H1 (cell line): ENCODE measurements at regions not wholly inside any gene's neighbourhood (a gene's known extent, or its start where the extent isn't known, plus 50 kb on each side); places are given as distances from the start of the nearest gene placed in this dataset.

Source experiments
- CTCF ChIA-PET: fragments of 300-600 bp; sonication (Branson Sonifier 250); formaldehyde crosslinking; loops from one replicate; lab custom pipeline; 2021; ENCODE audit not compliant: partially characterized antibody; lab: Charles Lee
- POLR2A ChIA-PET: fragments of 300-600 bp; sonication (Branson Sonifier 250); formaldehyde crosslinking; loops from one replicate; lab custom pipeline; 2021; ENCODE audit warnings: inconsistent platforms; ENCODE audit not compliant: partially characterized antibody; lab: Charles Lee
- DNase-seq, 2 experiments: peaks; one replicate each; pipeline versions ENCODE4 v3.0.0 to v3.0.0-alpha.2; 2010 to 2022; ENCODE audit warnings: low spot score in 2 of 2, low read depth in 1 of 2, mixed read lengths in 1 of 2
- FAIRE-seq: peaks from 2 replicates; lab custom pipeline; 2011; peaks lifted over from hg19 to GRCh38; lab: Jason Lieb, UNC
- H2AFZ ChIP-seq: 2 replicates; pipeline ENCODE4 v1.8.1; 2012; ENCODE audit warnings: low read length, inconsistent platforms
- H2AK5ac ChIP-seq: 2 replicates; pipeline ENCODE4 v1.6.1; 2013; ENCODE audit warnings: low read depth, low read length
- H2BK120ac ChIP-seq: replicated peaks from 2 replicates; pipeline ENCODE3; 2013; ENCODE audit warnings: low read depth, low read length, inconsistent platforms
- H2BK12ac ChIP-seq: 2 replicates; pipeline ENCODE4 v1.6.1; 2013; ENCODE audit warnings: low read depth, low read length
- H2BK15ac ChIP-seq: 2 replicates; pipeline ENCODE4 v1.6.1; 2013; ENCODE audit warnings: low read length
- H2BK20ac ChIP-seq: 2 replicates; pipeline ENCODE4 v1.6.1; 2013; ENCODE audit warnings: low read length
- H2BK5ac ChIP-seq: 2 replicates; pipeline ENCODE4 v1.6.1; 2013; ENCODE audit warnings: low read depth, low read length
- H3K14ac ChIP-seq: 2 replicates; pipeline ENCODE4 v1.6.1; 2013; ENCODE audit warnings: inconsistent platforms; ENCODE audit not compliant: insufficient read length
- H3K18ac ChIP-seq: 2 replicates; pipeline ENCODE4 v1.6.1; 2013; ENCODE audit warnings: low read length; ENCODE audit errors: extremely low read depth
- H3K23ac ChIP-seq: 2 replicates; pipeline ENCODE4 v1.6.1; 2013; ENCODE audit warnings: inconsistent platforms; ENCODE audit not compliant: insufficient read length
- H3K23me2 ChIP-seq: 2 replicates; pipeline ENCODE4 v1.6.1; 2013; ENCODE audit warnings: low read depth, low read length
- H3K27ac ChIP-seq: 2 replicates; pipeline ENCODE4 v1.6.1; 2011; ENCODE audit warnings: low read depth, low read length, inconsistent platforms
- H3K27me3 ChIP-seq, 4 experiments: replicated peaks in 1 of 4; 1 replicate in 1 of 4; 2 replicates in 3 of 4; pipeline versions ENCODE4 v1.6.1 to v1.8.1; 2011 to 2013; ENCODE audit warnings: low read length in 3 of 4, mild to moderate bottlenecking in 3 of 4, inconsistent platforms in 2 of 4, mixed read lengths in 2 of 4, moderate library complexity in 1 of 4; ENCODE audit not compliant: control insufficient read depth in 3 of 4, insufficient read depth in 3 of 4; ENCODE audit errors: extremely low read depth in 1 of 4
- H3K36me3 ChIP-seq, 4 experiments: 2 replicates each; pipeline versions ENCODE4 v1.6.1 to v1.8.1; 2011 to 2013; ENCODE audit warnings: mild to moderate bottlenecking in 4 of 4, low read length in 3 of 4, moderate library complexity in 2 of 4, control low read depth in 1 of 4, inconsistent platforms in 1 of 4; ENCODE audit not compliant: insufficient read depth in 4 of 4, control insufficient read depth in 2 of 4
- H3K4ac ChIP-seq: replicated peaks from 2 replicates; pipeline ENCODE3; 2013; ENCODE audit warnings: low read length, low read depth, mixed read lengths, inconsistent platforms; ENCODE audit not compliant: insufficient read length
- H3K4me1 ChIP-seq, 4 experiments: replicated peaks in 1 of 4; 1 replicate in 1 of 4; 2 replicates in 3 of 4; pipeline versions ENCODE4 v1.6.1 to v1.8.1; 2011 to 2013; ENCODE audit warnings: low read length in 3 of 4, inconsistent platforms in 2 of 4, mixed read lengths in 1 of 4; ENCODE audit not compliant: insufficient read depth in 4 of 4, control insufficient read depth in 3 of 4
- H3K4me2 ChIP-seq, 2 experiments: 2 replicates each; pipeline versions ENCODE4 v1.6.1 to v1.8.1; 2011 to 2013; ENCODE audit warnings: low read depth in 2 of 2, low read length in 2 of 2, control low read depth in 1 of 2, inconsistent platforms in 1 of 2, mild to moderate bottlenecking in 1 of 2; ENCODE audit not compliant: insufficient read depth in 1 of 2
- H3K4me3 ChIP-seq, 4 experiments: fragments of 200-600, 300-600 bp in 1 of 4; sonication (generic), shearing (Covaris generic), sonication (Bioruptor Twin) in 1 of 4; 2 replicates each; pipeline versions ENCODE4 v1.5.1 to v1.8.1; 2011 to 2016; ENCODE audit warnings: low read length in 4 of 4, low read depth in 3 of 4, control low read depth in 2 of 4, inconsistent platforms in 2 of 4, mild to moderate bottlenecking in 2 of 4, mixed read lengths in 1 of 4, moderate library complexity in 1 of 4; ENCODE audit not compliant: insufficient read depth in 2 of 4; ENCODE audit errors: extremely low read depth in 1 of 4
- H3K56ac ChIP-seq: replicated peaks from 2 replicates; pipeline ENCODE3; 2013; ENCODE audit warnings: low read depth, mild to moderate bottlenecking, mixed read lengths, low read length, inconsistent platforms; ENCODE audit not compliant: insufficient read length
- H3K79me1 ChIP-seq: 2 replicates; pipeline ENCODE4 v1.6.1; 2013; ENCODE audit warnings: low read depth, low read length, control low read depth
- H3K79me2 ChIP-seq, 2 experiments: 2 replicates each; pipeline versions ENCODE4 v1.6.1 to v1.8.1; 2012 to 2013; ENCODE audit warnings: low read length in 2 of 2, mild to moderate bottlenecking in 2 of 2, inconsistent platforms in 1 of 2; ENCODE audit not compliant: insufficient read depth in 2 of 2, control insufficient read depth in 1 of 2
- H3K9ac ChIP-seq, 4 experiments: replicated peaks in 1 of 4; 1 replicate in 1 of 4; 2 replicates in 3 of 4; pipeline versions ENCODE4 v1.6.1 to v1.8.1; 2011 to 2013; ENCODE audit warnings: low read depth in 3 of 4, low read length in 3 of 4, control low read depth in 2 of 4, mild to moderate bottlenecking in 2 of 4, moderate library complexity in 2 of 4, inconsistent platforms in 1 of 4; ENCODE audit errors: extremely low read depth in 1 of 4
- H3K9me3 ChIP-seq, 2 experiments: 2 replicates each; pipeline versions ENCODE4 v1.6.1 to v1.8.1; 2012 to 2013; ENCODE audit warnings: mild to moderate bottlenecking in 2 of 2, moderate library complexity in 2 of 2, control low read depth in 1 of 2, inconsistent platforms in 1 of 2, low read depth in 1 of 2, low read length in 1 of 2, mixed read lengths in 1 of 2; ENCODE audit not compliant: insufficient read depth in 2 of 2
- H4K20me1 ChIP-seq, 2 experiments: replicated peaks in 1 of 2; 2 replicates each; pipeline versions ENCODE3 to v1.8.1; 2011 to 2013; ENCODE audit warnings: inconsistent platforms in 2 of 2, low read length in 2 of 2, mild to moderate bottlenecking in 1 of 2; ENCODE audit not compliant: insufficient read depth in 2 of 2, control insufficient read depth in 1 of 2
- H4K5ac ChIP-seq: 2 replicates; pipeline ENCODE4 v1.6.1; 2013; ENCODE audit warnings: low read length, low read depth, mixed read lengths, inconsistent platforms; ENCODE audit not compliant: insufficient read length
- H4K8ac ChIP-seq: 2 replicates; pipeline ENCODE4 v1.8.0; 2013; ENCODE audit warnings: mild to moderate bottlenecking, moderate library complexity, low read length, inconsistent platforms; ENCODE audit not compliant: insufficient read depth; ENCODE audit errors: extremely low read depth
- H4K91ac ChIP-seq: replicated peaks from 2 replicates; pipeline ENCODE3; 2013; ENCODE audit warnings: low read length, mixed read lengths, inconsistent platforms; ENCODE audit not compliant: insufficient read length
- ASH2L ChIP-seq: fragments of 200-600, 300-600 bp; sonication (generic); IDR thresholded peaks from one replicate; pipeline ENCODE4 v1.7.1; 2017; ENCODE audit warnings: low read length
- CHD2 ChIP-seq: IDR thresholded peaks from 2 replicates; pipeline ENCODE4 v1.6.1; 2012; ENCODE audit warnings: low read length, improper control_type of control experiment
- HDAC6 ChIP-seq: IDR thresholded peaks from one replicate; pipeline ENCODE4 v1.7.1; 2012; ENCODE audit warnings: low read depth, mild to moderate bottlenecking, inconsistent platforms, low read length, moderate library complexity
- NRF1 ChIP-seq: IDR thresholded peaks from 2 replicates; pipeline ENCODE4 v1.6.1; 2011; ENCODE audit warnings: mild to moderate bottlenecking, low read depth, low read length, improper control_type of control experiment
- RAD21 ChIP-seq, 2 experiments: IDR thresholded peaks in 1 of 2; conservative IDR thresholded peaks in 1 of 2; 2 replicates each; pipeline ENCODE4 v1.6.1; 2011; ENCODE audit warnings: low read depth in 2 of 2, low read length in 2 of 2, improper control_type of control experiment in 1 of 2, inconsistent platforms in 1 of 2, mild to moderate bottlenecking in 1 of 2, moderate library complexity in 1 of 2
- SIX5 ChIP-seq: IDR thresholded peaks from 2 replicates; pipeline ENCODE4 v1.6.1; 2011; ENCODE audit warnings: mild to moderate bottlenecking, low read depth, low read length
- TBP ChIP-seq: IDR thresholded peaks from 2 replicates; pipeline ENCODE4 v1.6.1; 2011; ENCODE audit warnings: low read depth, low read length, improper control_type of control experiment
- TEAD4 ChIP-seq: IDR thresholded peaks from 2 replicates; pipeline ENCODE4 v1.6.1; 2012; ENCODE audit warnings: low read depth, low read length, inconsistent platforms, mixed read lengths
- ZNF274 ChIP-seq: IDR thresholded peaks from 2 replicates; pipeline ENCODE4 v1.7.0; 2012; ENCODE audit warnings: low read length, borderline replicate concordance; ENCODE audit errors: extremely low read depth
- WGBS, 2 experiments: shearing (Covaris generic) in 1 of 2; methylation state at CpG; one replicate each; pipeline versions ENCODE4 v1.1.6 to v1.1.7; 2013 to 2015; ENCODE audit warnings: low lambda C conversion rate in 2 of 2, mixed read lengths in 2 of 2, inconsistent platforms in 1 of 2, low coverage in 1 of 2, missing lambda C conversion rate in 1 of 2; ENCODE audit not compliant: insufficient replicate concordance in 2 of 2, insufficient coverage in 1 of 2, insufficient read length in 1 of 2; ENCODE audit errors: extremely low coverage in 1 of 2, missing lambda C conversion rate in 1 of 2; 5-methylcytosine and 5-hydroxymethylcytosine counted together
- TF ChIP-seq, protein P1 (sequence below): IDR thresholded peaks from 2 replicates; pipeline ENCODE4 v1.6.1; 2012; ENCODE audit warnings: inconsistent platforms

GRCh38 chr1:76018045-76018444, 56.5 kb upstream of the ST6GALNAC3 start:
- FAIRE-seq, result no peak

More at GRCh38 chr1:76018045-76018444, 56.5 kb upstream of the ST6GALNAC3 start:
- Histone ChIP-seq H4K8ac (no peak overlapping the region), H3K27ac (no peak overlapping the region), H3K79me2 (no peaks in the 10 kb centered on the region), H2BK15ac (no peak overlapping the region), H4K20me1 (no peaks in the 10 kb centered on the region), H4K5ac (no peak overlapping the region), H3K18ac (no peak overlapping the region), H2AFZ (no peak overlapping the region), H3K79me1 (no peaks in the 10 kb centered on the region), H3K27me3 (no peaks in the 10 kb centered on the region), H4K91ac (no peak overlapping the region), H3K36me3 (no peaks in the 10 kb centered on the region), H3K4me1 (peaks cover 0 to 3% (median 0%) of the 10 kb centered on the region in 4 experiments; a peak in 2 of 7 replicates), H2BK5ac (no peak overlapping the region), H3K4me3 (no peak overlapping the region), H2BK120ac (no peak overlapping the region), H3K9me3 (no peaks in the 10 kb centered on the region), H2AK5ac (no peak overlapping the region), H3K23ac (no peak overlapping the region), H3K14ac (no peak overlapping the region), H3K4ac (no peak overlapping the region), H3K4me2 (no peak overlapping the region), H2BK20ac (no peak overlapping the region), H3K56ac (no peak overlapping the region), H3K23me2 (no peaks in the 10 kb centered on the region), H3K9ac (no peak overlapping the region), H2BK12ac (no peak overlapping the region)
- ChIA-PET POLR2A (no interaction called here), CTCF (interaction anchor here (0.6 kb wide), 1 partner anchor 34 kb away, joined by 7 read pairs; no protein-coding TSS in a partner anchor)
- 76% methylated on average over 2 of the region's 2 CpGs; no CpG with 5 or more reads in 1 of the 2 experiments for WGBS, 2 experiments
- DNase-seq, result no peak
- TF ChIP-seq TBP (no peak), HDAC6 (no peak), ZNF274 (no peak), ASH2L (no peak), RAD21 (IDR thresholded peaks at IDR 0.05 in 1 of 2, conservative IDR thresholded peaks at IDR 0.05 in 1 of 2; ENCODE audit: low read depth in 2 of 2, low read length in 2 of 2) (no peak), NRF1 (no peak), TEAD4 (no peak), CHD2 (no peak), SIX5 (no peak)
- TF ChIP-seq, protein P1, sequence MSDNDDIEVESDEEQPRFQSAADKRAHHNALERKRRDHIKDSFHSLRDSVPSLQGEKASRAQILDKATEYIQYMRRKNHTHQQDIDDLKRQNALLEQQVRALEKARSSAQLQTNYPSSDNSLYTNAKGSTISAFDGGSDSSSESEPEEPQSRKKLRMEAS, result no peak
